ENCODE measurements at regions not wholly inside any gene's neighbourhood (a gene's known extent, or its start where the extent isn't known, plus 50 kb on each side); places are given as distances from the start of the nearest gene placed in this dataset.

GRCh38 chr4:147312376-147313046, 168.4 kb upstream of the EDNRA start:
- no peak for DNase-seq (ENCODE audit: low read depth)

- no peak for DNase-seq (ENCODE audit: low read depth)
These were observed 167.8 kb upstream of the EDNRA start for GRCh38 chr4:147313108-147313507.

GRCh38 chr4:147318586-147318985, 162.3 kb upstream of the EDNRA start:
- DNase-seq (ENCODE audit: low read depth) = no peak

- DNase-seq (ENCODE audit: low read depth) = no peak
These were observed 155.3 kb upstream of the EDNRA start for GRCh38 chr4:147325571-147325981.

GRCh38 chr4:147326591-147326990, 154.3 kb upstream of the EDNRA start:
- no peak for DNase-seq (ENCODE audit: low read depth)

GRCh38 chr4:147327322-147327721, 153.6 kb upstream of the EDNRA start:
- no peak for DNase-seq (ENCODE audit: low read depth)

DNA sequence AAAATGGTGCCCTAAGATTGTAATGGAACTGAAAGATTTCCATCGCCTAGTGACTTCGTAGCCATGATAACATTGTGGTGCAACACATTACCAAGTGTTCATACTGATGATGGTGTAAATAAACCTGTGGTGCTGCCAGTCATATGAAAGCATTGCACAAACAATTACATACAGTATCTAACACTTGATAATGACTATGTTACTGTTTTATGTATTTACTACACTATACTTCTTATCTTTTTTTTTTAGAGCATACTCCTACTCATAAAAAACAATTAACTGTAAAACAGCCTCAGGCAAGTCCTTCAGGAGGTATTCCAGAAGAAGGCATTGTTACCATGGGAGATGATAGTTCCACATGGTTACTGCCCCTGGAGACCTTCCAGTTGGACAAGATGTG, 152.7 kb upstream of the EDNRA start:
- no peak for DNase-seq (ENCODE audit: low read depth)

DNA sequence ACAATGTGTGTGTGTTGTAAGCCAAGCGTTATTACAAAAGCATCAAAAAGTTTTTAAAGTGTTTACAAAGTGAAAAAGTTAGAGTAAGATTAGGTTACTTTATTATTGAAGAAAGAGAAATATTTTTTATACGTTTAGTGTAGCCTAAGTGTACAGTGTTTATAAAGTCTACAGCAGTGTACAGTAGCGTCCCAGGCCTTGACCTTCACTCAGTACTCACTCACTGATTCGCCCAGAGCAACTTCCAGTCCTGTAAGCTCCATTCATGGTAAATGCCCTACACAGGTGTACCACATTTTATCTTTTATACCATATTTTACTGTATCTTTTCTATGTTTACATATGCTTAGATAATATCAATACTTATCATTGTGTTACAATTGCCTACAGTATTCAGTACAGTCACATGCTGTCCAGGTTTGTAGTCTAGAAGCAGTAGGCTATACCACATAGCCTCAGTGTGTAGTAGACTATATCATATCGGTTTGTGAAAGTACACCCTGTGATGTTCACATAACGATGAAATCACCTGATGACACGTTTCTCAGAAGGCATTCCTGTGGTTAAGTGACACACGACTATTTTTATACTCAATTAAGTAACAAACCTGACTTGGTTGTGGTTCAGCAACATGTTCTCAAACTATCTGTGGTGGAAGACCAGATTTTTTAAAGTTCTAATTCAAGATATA, 152.0 kb upstream of the EDNRA start:
- no peak for DNase-seq (ENCODE audit: low read depth)

- no peak for DNase-seq (ENCODE audit: low read depth)
These were observed 148.8 kb upstream of the EDNRA start for GRCh38 chr4:147332091-147332490.

- no peak for DNase-seq (ENCODE audit: low read depth)
These were observed 146.4 kb upstream of the EDNRA start for GRCh38 chr4:147334478-147334877.

DNA sequence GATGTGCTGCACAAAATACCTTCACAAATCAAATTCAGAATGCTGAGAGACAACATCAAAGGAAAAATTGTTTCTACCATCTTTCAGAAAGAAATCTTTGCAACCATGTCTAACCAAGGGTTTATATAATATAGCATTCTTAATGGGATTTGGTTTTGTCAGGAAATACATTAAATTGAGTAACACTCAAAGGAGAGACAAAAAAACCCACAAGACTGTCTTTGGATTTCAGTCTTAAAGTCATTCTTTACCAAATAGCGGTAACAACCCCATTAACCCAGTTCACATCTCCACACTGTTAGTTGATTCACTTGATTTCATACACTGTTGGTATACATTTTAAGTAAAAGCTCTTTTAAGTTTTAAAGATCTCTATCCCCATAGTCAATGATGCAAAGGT, 145.7 kb upstream of the EDNRA start:
- no peak for DNase-seq (ENCODE audit: low read depth)

GRCh38 chr4:147336252-147336651, 144.6 kb upstream of the EDNRA start:
- no peak for DNase-seq (ENCODE audit: low read depth)

DNA sequence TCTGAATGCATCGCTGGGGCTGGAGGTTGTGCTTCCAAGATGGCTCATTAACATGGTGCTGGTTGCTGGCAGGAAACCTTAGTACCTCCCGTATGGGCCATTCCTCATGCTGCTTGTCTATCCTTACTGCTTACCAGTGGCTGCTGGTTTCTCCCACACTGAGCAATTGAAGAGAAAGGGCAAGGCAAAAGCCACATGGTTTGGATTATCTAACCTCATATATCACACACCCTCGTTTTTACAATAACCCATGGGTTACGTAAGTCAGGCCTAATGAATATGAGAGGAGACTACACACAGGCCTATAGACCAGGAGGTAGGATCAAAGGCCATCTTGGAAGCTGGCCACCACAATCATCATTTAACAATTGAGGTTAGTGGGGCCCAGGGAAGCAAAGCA, 141.8 kb upstream of the EDNRA start:
- DNase-seq (ENCODE audit: low read depth) = no peak

- DNase-seq (ENCODE audit: low read depth) = no peak
These were observed 140.8 kb upstream of the EDNRA start for GRCh38 chr4:147340111-147340510.

GRCh38 chr4:147340591-147341120, 140.2 kb upstream of the EDNRA start:
- DNase-seq (ENCODE audit: low read depth) = no peak

DNA sequence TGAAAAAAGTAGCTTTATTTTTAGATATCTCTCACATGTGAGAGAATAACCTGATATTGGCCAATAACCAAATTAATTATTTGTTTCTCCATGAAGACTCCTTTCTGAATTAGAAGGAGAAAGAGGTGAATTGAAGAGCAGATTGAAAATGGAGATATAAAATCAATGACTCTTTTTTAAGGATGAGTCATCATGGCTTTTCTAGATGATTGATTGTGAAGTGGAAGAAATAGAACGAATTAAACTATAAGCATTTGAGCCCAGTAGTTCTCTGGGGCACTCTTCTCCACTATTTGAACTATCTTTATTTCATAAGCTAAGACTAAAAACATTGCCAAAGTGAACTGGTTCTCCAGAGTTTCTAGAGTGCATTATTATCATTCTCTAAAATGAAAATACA, 137.2 kb upstream of the EDNRA start:
- no peak for DNase-seq (ENCODE audit: low read depth)

DNA sequence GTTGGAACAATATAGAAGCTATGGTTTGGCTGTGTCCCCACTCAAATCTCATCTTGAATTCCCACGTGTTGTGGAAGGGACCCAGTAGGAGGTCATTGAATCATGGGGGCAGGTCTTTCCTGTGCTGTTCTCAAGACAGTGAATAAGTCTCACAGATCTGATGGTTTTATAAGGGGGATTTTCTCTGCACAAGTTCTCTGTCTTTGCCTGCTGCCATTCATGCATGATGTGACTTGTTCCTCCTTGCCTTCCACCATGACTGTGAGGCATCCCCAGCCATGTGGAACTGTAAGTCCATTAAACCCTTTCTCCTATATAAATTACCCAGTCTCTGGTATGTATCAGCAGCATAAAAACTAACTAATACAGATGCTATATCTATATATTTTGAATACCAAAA, 135.2 kb upstream of the EDNRA start:
- no peak for DNase-seq (ENCODE audit: low read depth)

GRCh38 chr4:147347217-147347616, 133.7 kb upstream of the EDNRA start:
- no peak for DNase-seq (ENCODE audit: low read depth)

- DNase-seq (ENCODE audit: low read depth) = no peak
These were observed 131.7 kb upstream of the EDNRA start for GRCh38 chr4:147349193-147349592.

DNA sequence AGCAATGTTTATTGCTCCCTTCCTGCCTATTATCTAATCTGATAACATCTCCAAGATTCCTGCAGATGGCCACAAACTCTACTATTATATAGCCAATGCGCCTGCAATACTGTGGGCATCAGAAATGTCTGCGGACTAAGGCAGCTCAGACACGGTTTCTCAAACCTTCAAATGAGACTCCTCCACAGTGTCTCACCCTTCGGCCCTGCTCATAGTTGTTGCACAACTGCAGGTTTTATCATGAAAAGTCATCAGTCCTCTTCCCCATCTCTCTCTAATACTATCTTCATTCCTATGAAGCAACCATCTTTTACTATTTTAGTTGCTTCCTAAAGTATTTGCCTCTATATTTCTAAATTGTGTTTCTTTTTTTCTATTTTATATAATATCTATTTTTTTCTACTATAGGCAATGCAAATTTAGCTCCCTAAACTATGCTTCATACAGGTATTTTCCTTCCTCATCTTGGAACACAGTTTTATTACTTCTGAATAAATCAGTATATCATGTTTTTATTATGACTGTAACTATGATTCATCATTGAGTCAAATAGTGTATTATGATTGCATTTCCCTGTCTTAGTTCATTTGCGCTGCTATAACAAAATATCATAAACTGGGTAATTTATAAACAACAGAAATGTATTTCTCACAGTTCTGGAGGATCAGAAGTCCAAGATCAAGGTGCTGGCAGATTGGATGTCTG, 129.7 kb upstream of the EDNRA start:
- no peak for DNase-seq (ENCODE audit: low read depth)

GRCh38 chr4:147354237-147354636, 126.7 kb upstream of the EDNRA start:
- DNase-seq (ENCODE audit: low read depth) = no peak

GRCh38 chr4:147355032-147355656, 125.8 kb upstream of the EDNRA start:
- DNase-seq (ENCODE audit: low read depth) = no peak

DNA sequence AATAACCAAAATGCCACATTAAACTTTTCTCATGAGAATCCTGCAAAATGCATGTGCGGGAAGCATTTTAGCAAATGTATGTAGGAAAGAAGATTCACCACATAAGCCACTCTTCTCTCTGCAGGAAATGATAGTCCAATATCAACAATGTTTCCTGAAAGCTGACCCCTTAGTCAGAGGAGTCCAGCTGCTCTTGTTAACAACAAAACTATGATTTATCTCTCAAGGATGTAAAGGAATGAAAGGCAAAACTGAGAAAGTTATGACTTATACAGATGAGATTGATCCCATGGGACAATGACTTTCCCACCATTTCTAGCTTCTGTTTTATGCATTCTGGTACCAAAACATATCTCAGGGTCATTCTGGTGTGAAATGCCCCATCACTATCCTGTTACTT, 125.0 kb upstream of the EDNRA start:
- no peak for DNase-seq (ENCODE audit: low read depth)
